ENCODE measurements at regions not wholly inside any gene's neighbourhood (a gene's known extent, or its start where the extent isn't known, plus 50 kb on each side); places are given as distances from the start of the nearest gene placed in this dataset.
"Not testable (repeated sequence)": the region's sequence is repeated elsewhere in the genome, so short reads cannot be mapped to it uniquely, and the experiment has no call there.

DNA sequence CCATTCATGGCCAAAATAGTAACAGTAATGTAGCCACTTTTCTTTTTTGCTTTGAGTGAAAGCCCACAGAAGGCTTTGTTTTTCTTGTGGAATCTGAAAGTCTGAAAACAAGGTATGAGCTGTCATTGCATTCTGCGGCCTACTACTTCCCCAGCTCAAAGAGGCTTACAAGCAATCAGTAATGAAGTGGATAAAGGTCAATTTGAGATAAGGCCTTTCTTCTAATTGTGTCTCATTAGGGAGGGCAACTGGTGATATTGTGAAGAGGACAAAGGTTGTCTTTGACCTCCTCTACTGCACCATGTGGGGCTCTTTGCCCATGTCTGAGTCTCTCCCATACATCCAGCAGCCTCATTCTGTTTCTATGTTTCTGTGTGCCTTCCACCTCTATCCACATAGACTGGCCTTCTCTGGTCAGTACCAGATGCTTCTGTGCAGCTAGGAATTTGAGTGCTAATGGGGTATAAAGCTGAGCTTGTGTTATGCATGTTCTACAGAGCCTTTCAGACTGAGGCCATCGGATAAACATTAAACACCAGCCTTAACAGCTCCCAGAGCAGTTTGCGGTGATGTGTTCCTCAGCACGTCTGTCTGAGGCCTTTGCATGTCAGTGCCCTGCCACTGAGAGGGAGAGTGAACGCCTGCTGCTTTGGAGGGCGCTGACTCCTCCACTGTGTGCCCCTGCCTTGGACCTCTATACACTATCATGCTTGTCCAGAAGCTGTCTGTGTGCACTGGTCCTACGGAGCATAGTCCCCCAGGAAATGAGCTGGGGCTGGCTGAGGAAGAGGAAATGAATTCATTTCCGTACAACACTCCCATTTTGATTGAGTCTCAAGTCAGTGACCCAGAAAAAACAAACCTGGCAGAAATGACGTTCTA is 80.2 kb downstream of the SH2D1A start:
- DNase-seq = no peak

GRCh38 chrX:124433186-124433585 is 86.8 kb downstream of the SH2D1A start:
- no peak for DNase-seq

- no peak for DNase-seq
These were observed 89.3 kb downstream of the SH2D1A start for GRCh38 chrX:124435616-124436015.

- no peak for DNase-seq
These were observed 94.3 kb downstream of the SH2D1A start for GRCh38 chrX:124440695-124441094.

GRCh38 chrX:124441971-124442590 is 95.7 kb downstream of the SH2D1A start:
- no peak for DNase-seq

- DNase-seq = no peak
These were observed 109.6 kb downstream of the SH2D1A start for GRCh38 chrX:124455966-124456365.

DNA sequence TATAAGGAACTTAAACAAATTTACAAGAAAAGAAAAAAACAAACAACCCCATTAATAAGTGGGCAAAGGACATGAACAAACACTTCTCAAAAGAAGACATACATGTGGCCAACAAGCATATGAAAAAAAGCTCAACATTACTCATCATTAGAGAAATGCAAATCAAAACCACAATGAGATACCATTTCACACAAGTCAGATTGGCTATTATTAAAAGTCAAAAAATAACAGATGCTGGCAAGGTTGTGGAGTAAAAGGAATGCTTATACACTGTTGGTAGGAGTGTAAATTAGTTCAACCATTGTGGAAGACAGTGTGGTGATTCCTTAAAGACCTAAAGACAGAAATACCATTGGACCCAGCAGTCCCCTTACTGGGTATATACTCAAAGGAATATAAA is 113.5 kb downstream of the SH2D1A start:
- DNase-seq = not testable (repeated sequence)

GRCh38 chrX:124462931-124463330 is 116.6 kb downstream of the SH2D1A start:
- DNase-seq = no peak

DNA sequence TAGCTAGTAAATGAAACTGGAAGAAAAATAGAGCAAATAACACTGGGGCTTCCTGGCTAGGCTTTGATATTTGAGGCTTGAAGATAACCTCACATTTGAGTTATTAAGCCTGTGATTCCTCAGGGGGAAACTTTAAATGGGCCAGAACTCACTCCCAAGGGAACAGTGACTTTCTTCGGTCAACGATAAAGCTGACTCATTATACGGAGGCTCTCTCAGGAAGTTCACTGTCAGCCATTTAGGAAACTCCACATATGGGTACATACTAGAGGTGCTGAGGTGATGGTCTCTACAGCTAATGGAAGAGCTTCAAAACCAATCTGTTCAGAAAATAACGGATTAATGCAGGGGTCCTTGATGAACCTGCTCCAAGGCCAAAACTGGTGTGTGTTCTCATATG is 120.8 kb downstream of the SH2D1A start:
- DNase-seq = no peak

- DNase-seq = no peak
These were observed 129.0 kb downstream of the SH2D1A start for GRCh38 chrX:124475358-124475757.

DNA sequence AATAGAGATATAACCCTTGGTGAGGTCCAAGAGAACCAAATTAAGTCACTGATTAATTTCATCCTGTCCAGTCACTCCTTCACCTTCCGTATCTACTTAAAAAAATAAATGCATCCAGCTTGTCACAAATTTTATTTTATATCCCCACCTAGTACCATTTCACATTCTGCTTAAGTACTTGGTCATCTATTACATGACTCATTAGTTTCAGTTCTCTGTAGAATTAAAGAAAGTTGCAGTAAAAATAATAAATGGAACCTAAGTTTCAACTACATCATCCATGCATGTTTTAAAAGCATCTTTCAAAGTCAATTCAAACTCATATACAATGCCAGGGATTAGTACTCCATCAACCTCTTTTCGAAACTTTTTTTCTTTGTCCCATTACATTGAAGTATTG is 130.2 kb downstream of the SH2D1A start:
- no peak for DNase-seq

- DNase-seq = no peak
These were observed 131.7 kb downstream of the SH2D1A start for GRCh38 chrX:124478046-124478445.

GRCh38 chrX:124488412-124489161 is 142.2 kb downstream of the SH2D1A start:
- DNase-seq = no peak

- DNase-seq = no peak
These were observed 147.6 kb downstream of the SH2D1A start for GRCh38 chrX:124493984-124494383.

- no peak for DNase-seq
These were observed 151.0 kb downstream of the SH2D1A start for GRCh38 chrX:124497386-124497785.

GRCh38 chrX:124501586-124501985 is 155.2 kb downstream of the SH2D1A start:
- DNase-seq = no peak

- DNase-seq = no peak
These were observed 155.8 kb downstream of the SH2D1A start for GRCh38 chrX:124502166-124502565.

DNA sequence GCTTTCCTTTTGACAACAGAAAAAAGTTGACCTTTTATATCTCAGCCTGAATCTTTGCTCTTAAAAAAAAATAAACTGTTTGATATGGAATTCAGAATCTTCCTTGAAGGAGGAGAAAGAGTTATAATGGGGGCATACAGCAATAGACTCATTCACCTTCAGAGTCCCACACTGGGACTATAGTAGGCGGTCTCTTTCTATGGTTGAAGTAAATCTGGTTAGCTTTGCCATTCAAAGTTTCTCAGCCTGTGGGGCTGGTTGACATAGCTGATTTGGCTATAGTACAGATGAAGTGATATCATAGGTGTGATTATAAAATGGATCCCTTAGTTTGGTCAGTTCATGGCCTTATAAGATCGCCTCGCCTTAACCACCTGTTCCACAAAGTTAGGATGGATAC is 156.2 kb downstream of the SH2D1A start:
- DNase-seq = no peak

DNA sequence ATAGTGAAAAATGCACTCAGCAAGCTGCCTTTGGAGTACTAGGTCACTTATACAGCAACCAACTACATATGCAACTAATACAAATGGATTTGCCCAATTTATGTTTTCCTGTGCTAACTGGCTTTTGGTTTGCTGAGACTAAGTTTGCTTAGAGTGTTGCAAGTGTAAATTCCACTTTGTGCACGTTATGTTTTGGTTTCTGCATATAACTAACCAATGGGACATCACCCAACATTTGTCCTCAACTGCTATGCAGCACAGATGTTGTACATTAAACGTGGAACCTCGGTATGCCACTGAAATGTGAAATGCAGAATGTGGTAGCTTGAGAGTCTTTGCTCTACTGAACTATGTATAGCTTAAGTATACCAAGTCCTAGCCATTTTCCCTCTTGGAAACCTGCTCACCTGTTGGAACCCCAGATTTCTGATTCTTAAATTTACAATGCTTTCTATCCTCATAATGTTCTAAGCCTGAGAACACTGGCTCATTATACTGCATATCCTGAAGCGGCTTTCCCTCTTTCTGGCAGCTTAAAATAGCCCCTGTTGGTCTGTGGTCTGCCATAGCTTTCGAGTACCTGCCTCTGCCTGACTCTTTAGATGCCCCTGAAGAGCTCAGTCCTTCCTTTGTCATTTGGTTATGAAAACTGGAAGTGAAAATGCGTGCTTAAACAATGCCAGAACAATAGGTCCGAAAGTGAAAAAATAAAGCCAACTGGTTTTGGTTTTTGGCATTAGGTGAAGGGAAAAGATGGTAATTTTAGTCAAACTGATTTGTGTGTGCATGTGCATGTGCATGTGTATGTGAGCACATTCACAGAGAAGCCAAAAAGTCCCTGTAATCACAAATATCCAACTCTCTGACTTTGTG is 158.0 kb downstream of the SH2D1A start:
- no peak for DNase-seq

DNA sequence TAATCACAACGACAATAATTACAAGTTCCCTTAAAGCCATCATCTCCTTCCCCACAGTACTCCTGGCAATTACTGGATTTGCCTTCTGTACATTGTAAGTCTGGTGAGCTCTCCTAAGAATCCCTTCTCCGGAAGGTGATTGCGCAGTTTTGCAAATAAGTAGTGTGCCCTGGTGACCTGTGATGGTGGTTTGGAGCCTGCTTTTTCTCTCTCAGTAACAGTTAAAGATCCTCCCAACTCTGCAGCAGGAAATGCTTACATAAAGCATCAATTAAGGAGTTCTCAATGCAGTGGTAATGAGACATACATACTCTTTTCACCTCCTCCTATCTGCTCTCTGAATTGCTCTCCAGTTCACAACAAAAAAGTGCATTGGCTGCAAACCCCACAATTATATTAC is 159.7 kb downstream of the SH2D1A start:
- DNase-seq = no peak

DNA sequence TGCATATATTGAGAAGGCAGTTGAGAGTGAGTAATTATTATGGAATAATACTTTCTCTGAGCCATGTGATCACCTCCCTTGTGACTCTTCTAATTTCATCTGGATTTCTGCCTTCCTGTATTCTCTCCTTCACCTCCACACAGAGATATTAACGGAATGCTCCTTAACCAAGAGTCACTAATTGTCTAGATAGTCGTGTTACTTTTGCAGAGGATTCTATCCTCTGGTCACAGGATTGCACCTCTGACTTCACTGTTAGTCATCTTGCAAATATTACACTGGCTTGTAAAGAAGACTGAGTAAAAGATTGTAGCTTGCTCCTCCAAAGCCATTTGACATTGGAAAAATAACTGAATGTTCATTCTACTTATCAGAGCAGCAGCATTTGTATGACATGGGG is 160.9 kb downstream of the SH2D1A start:
- no peak for DNase-seq

DNA sequence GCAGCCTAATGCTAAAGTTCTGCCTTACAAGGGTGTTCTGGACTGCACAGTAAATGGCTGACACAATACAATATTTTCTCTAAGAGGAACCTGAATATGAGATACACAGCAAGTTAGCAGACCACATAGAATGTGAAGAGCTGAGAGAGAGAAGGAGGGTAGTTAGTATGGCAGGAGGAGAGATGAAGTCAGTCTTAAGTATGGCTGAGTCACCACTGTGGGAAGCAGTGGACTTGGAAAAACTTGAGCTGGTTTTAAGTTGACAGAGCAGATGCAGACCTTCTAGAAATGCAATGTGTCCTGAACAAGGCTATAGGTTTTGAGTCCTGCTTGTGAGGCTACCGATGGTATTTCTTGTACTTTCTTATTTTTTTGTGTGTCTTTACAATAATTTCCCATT is 172.5 kb downstream of the SH2D1A start:
- no peak for DNase-seq

DNA sequence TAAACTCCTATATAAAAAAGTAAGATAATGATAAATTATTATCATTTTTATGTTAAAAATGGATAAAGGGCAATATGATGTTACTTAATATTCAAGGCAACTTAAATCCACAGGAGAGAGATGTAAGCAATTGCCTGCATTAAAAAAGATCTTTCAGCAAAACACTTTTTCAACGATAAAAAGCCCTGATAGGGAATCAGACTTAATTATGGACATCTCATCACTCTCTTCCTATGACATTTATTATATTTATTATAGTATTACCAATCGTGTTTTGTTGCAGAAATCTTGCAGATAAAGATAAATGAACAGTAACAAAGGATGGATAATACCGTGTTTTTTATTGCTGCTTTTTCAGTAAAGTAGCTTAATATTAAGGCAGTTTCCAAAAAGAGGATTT is 178.5 kb downstream of the SH2D1A start:
- no peak for DNase-seq

All from CD4-positive, alpha-beta T cell treated with Interferon gamma for 1 hour (primary cell).